GM12878 (cell line): ENCODE measurements at regions not wholly inside any gene's neighbourhood (a gene's known extent, or its start where the extent isn't known, plus 50 kb on each side); places are given as distances from the start of the nearest gene placed in this dataset.

Source experiments
- IRF4 ChIP-seq: IDR thresholded peaks from 2 replicates; pipeline ENCODE4 v1.6.1; 2011; ENCODE audit warnings: low read depth, low read length
- MYC ChIP-seq: IDR thresholded peaks from 2 replicates; pipeline ENCODE4 v1.6.1; 2011; ENCODE audit warnings: mild to moderate bottlenecking, low read length, moderate library complexity, inconsistent platforms; ENCODE audit not compliant: insufficient read depth, insufficient replicate concordance, insufficient read length, severe bottlenecking
- NFYB ChIP-seq: IDR thresholded peaks from 2 replicates; pipeline ENCODE4 v1.6.1; 2011; ENCODE audit warnings: low read depth, mild to moderate bottlenecking, low read length, improper control_type of control experiment, moderate library complexity; ENCODE audit not compliant: insufficient read depth
- RAD21 ChIP-seq: IDR thresholded peaks from 2 replicates; pipeline ENCODE4 v1.6.1; 2011; ENCODE audit warnings: mild to moderate bottlenecking, low read depth, low read length, moderate library complexity; ENCODE audit not compliant: insufficient read depth
- SRF ChIP-seq, 2 experiments: IDR thresholded peaks; 2 replicates each; pipeline ENCODE4 v1.6.1; 2011; ENCODE audit warnings: low read depth in 2 of 2, low read length in 2 of 2, mild to moderate bottlenecking in 1 of 2, moderate library complexity in 1 of 2
- TF ChIP-seq, protein P1 (sequence below): fragments of 450-650 bp; formaldehyde crosslinking; IDR thresholded peaks from 2 replicates; pipeline ENCODE4 v1.5.0; 2022; ENCODE audit warnings: mild to moderate bottlenecking, missing genetic modification characterization
- TF ChIP-seq, protein P2 (sequence below): IDR thresholded peaks from 2 replicates; pipeline ENCODE4 v1.6.1; 2012; ENCODE audit warnings: low read length, inconsistent platforms
- TF ChIP-seq, protein P3 (sequence below): fragments of 450-650 bp; IDR thresholded peaks from 2 replicates; pipeline ENCODE4 v1.6.1; 2017; ENCODE audit warnings: mild to moderate bottlenecking

DNA sequence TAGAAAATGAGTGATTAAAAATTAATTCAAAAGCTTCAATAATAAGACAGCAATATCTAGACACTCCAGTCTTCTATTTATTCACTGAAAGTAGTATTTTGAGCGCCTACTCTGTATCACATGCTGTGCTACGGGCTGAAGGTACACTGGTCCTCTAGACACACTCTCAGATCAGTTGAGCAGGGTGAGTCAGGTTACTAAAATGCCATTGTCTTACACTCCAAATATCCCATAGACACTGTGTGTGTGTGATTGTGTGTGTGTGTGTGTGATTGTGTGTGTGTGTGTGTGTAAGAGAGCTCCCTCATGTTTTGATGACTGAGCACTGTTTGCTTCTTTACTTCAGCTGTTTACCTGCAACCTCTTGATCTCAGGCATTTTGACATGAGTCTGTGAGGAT is 342.8 kb upstream of the BOD1L1 start (continued):
- TF ChIP-seq, protein P1, sequence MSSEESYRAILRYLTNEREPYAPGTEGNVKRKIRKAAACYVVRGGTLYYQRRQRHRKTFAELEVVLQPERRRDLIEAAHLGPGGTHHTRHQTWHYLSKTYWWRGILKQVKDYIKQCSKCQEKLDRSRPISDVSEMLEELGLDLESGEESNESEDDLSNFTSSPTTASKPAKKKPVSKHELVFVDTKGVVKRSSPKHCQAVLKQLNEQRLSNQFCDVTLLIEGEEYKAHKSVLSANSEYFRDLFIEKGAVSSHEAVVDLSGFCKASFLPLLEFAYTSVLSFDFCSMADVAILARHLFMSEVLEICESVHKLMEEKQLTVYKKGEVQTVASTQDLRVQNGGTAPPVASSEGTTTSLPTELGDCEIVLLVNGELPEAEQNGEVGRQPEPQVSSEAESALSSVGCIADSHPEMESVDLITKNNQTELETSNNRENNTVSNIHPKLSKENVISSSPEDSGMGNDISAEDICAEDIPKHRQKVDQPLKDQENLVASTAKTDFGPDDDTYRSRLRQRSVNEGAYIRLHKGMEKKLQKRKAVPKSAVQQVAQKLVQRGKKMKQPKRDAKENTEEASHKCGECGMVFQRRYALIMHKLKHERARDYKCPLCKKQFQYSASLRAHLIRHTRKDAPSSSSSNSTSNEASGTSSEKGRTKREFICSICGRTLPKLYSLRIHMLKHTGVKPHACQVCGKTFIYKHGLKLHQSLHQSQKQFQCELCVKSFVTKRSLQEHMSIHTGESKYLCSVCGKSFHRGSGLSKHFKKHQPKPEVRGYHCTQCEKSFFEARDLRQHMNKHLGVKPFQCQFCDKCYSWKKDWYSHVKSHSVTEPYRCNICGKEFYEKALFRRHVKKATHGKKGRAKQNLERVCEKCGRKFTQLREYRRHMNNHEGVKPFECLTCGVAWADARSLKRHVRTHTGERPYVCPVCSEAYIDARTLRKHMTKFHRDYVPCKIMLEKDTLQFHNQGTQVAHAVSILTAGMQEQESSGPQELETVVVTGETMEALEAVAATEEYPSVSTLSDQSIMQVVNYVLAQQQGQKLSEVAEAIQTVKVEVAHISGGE (CRISPR knock-in tag) = no peak
- TF ChIP-seq RAD21 (no peak), SRF (IDR thresholded peaks at IDR 0.05; ENCODE audit: low read depth in 2 of 2, low read length in 2 of 2) (no peak), IRF4 (no peak), NFYB (no peak), MYC (no peak)
- TF ChIP-seq, protein P2, sequence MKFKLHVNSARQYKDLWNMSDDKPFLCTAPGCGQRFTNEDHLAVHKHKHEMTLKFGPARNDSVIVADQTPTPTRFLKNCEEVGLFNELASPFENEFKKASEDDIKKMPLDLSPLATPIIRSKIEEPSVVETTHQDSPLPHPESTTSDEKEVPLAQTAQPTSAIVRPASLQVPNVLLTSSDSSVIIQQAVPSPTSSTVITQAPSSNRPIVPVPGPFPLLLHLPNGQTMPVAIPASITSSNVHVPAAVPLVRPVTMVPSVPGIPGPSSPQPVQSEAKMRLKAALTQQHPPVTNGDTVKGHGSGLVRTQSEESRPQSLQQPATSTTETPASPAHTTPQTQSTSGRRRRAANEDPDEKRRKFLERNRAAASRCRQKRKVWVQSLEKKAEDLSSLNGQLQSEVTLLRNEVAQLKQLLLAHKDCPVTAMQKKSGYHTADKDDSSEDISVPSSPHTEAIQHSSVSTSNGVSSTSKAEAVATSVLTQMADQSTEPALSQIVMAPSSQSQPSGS = no peak
- TF ChIP-seq, protein P3, sequence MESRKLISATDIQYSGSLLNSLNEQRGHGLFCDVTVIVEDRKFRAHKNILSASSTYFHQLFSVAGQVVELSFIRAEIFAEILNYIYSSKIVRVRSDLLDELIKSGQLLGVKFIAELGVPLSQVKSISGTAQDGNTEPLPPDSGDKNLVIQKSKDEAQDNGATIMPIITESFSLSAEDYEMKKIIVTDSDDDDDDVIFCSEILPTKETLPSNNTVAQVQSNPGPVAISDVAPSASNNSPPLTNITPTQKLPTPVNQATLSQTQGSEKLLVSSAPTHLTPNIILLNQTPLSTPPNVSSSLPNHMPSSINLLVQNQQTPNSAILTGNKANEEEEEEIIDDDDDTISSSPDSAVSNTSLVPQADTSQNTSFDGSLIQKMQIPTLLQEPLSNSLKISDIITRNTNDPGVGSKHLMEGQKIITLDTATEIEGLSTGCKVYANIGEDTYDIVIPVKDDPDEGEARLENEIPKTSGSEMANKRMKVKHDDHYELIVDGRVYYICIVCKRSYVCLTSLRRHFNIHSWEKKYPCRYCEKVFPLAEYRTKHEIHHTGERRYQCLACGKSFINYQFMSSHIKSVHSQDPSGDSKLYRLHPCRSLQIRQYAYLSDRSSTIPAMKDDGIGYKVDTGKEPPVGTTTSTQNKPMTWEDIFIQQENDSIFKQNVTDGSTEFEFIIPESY = no peak
- TF ChIP-seq, all 136 proteins: peak for 0
